Natural killer cell treated with Interleukin-12 subunit alpha and Interleukin-12 subunit beta and Interleukin-15 and Interleukin-18, amount 100 ng/mL, for 72 hours (primary cell): ENCODE measurements at regions not wholly inside any gene's neighbourhood (a gene's known extent, or its start where the extent isn't known, plus 50 kb on each side); places are given as distances from the start of the nearest gene placed in this dataset.

Experiments used
- ATAC-seq, 2 donors: fragments of 150-1000 bp; cut with Tn5 transposase in 1 of 2; sonication (Bioruptor Pico), chemical (Tn5 transposase) in 1 of 2; 2 replicates each; pipeline ENCODE4 v1.10.0; 2021
- DNase-seq: peaks from one replicate; pipeline ENCODE4 v3.0.0; 2022; ENCODE audit warnings: low spot score
- H3K27ac Mint-ChIP-seq, 2 donors: 1 replicate in 1 of 2; 2 replicates in 1 of 2; pipeline ENCODE4 v1.8.0; 2022; ENCODE audit warnings: mixed read lengths in 2 of 2, mild to moderate bottlenecking in 1 of 2, moderate library complexity in 1 of 2
- H3K27me3 Mint-ChIP-seq, 2 donors: 1 replicate in 1 of 2; 2 replicates in 1 of 2; pipeline ENCODE4 v1.8.0; 2022; ENCODE audit warnings: mixed read lengths in 2 of 2
- H3K36me3 Mint-ChIP-seq: one replicate; pipeline ENCODE4 v1.8.0; 2022; ENCODE audit warnings: mixed read lengths
- H3K4me1 Mint-ChIP-seq, 2 donors: 1 replicate in 1 of 2; 2 replicates in 1 of 2; pipeline ENCODE4 v1.8.0; 2022; ENCODE audit warnings: low read depth in 2 of 2, mixed read lengths in 2 of 2, mild to moderate bottlenecking in 1 of 2
- H3K4me3 Mint-ChIP-seq: one replicate; pipeline ENCODE4 v1.8.0; 2022; ENCODE audit warnings: mixed read lengths
- H3K9me3 Mint-ChIP-seq: 2 replicates; pipeline ENCODE4 v1.8.0; 2022; ENCODE audit warnings: mixed read lengths

DNA sequence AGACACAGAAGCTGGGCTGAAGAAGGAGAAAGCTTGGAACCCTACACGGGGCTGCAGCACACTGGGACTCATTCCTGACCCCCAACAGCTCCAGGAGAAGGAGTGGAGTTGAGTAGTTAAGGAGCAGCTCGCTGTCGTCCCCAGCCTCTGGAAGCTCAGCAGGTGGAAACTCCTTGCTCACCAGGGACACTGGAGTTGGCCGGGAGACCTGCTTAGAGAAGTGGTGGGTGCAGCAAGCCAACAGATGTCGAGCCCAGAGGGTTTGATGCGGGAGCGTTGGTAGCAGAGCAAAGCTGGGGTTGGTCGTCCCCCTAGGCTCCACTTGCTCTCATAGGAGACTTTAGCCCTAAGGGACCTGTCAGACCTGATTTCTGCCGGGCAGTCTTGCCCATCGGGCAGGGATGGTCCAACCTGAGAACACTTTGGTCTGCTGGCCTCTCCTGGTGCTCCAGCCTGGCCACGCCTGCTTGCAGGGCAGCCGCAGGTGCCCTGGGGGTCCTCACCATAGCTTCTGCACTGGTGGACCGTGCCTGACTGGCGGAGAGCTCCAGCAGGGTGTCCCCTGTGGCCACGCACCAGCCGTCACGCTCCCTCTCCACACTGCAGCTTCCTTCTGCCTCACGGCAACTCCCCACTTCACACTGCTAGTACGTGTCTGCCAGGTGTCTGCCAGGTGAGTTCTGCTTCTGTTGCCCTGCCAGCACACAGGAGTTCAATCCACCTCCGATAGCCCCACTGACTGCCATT is 353.7 kb downstream of the GASK1B start:
- Mint-ChIP-seq H3K36me3 (no peaks in the 10 kb centered on the region), H3K4me3 (no peak overlapping the region), H3K27ac (no peak overlapping the region), H3K27me3 (no peaks in the 10 kb centered on the region), H3K9me3 (peaks cover 6% of the 10 kb centered on the region), H3K4me1 (no peaks in the 10 kb centered on the region)
- peak in 1 of 2 donors; percentile 45 for ATAC-seq
- no peak for DNase-seq

DNA sequence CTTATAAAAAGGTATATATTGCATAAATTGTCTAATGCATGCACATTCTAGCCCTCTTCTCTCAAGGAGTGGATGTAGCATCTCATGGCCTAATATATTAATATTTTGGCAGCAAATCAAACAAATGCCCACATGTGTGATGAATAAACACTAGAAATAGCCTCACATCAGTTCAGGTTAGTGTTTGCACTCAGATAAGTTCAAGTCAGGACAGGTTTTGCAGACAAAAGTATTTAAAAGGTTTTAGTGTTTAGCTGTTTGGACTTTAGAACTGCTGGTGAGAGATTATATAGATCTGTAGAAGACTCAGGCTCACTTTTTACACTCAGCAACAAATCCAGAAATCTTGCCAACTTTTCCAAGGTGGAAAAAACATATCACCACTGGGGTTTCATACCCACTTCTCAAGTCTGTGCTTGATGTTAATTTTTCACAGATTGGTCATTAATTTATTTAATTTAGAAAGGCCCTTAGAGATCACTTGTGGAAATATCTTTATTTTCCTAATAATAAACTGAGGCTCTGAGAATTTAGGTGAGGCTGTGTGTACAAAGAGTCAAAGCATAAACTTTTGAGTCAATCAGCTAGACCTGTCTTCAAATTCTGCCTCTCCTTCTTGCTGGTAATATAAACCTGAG is 362.6 kb downstream of the GASK1B start:
- Mint-ChIP-seq H3K27ac (no peak overlapping the region), H3K9me3 (peaks cover 24% of the 10 kb centered on the region), H3K4me3 (no peak overlapping the region), H3K27me3 (no peaks in the 10 kb centered on the region), H3K4me1 (no peaks in the 10 kb centered on the region), H3K36me3 (no peaks in the 10 kb centered on the region)
- no peak for ATAC-seq
- DNase-seq: no peak

DNA sequence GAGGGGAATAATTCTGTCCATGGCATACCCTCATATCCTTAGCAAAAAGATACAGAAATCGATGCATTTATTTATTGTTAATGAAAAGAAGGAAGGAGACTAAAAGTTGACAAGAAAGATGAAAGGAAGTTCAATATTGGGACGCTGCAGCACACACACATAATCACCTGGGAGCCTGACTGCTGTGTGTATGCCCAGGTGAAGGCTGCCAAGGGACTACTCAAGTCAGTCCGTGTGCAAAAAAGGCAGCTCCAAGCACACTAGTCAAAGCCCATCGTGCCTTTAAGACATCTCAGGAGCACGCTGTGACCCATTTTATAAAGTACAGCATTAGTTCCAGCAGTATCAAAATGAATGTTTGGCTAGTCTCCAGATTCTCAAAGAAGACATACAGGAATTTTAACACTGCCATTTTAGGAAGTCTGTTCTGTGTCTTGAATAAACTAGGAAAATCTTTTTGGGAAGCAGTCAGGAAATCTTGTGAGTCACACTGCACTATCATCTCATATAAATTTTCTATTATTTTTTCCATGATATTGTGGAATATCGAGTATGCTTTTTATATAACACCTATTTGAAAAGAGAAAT is 363.9 kb downstream of the GASK1B start:
- H3K36me3 Mint-ChIP-seq: no peaks in the 10 kb centered on the region
- H3K4me1 Mint-ChIP-seq: no peaks in the 10 kb centered on the region
- ATAC-seq: no peak

DNA sequence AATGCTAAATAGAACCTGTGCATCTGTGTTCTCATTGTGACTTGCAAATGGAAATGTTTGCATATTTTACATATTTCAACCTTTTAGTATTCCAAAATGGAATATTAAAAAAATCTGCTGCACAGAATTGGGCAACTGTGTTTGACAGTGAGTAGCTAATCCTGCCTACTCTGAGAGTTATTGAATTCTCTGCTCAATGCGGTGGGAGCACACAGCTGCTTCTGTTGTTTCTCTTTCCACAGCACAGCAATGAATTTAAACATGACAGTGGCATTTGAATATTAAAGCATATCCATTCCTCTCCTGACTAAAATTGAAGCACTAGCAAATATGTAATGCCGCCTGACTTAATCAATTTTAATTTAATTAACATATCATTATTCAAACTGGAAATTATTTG is 366.6 kb downstream of the GASK1B start:
- DNase-seq (no peak), ATAC-seq (no peak)
- Mint-ChIP-seq H3K36me3 (no peaks in the 10 kb centered on the region), H3K4me3 (no peak overlapping the region), H3K4me1 (no peaks in the 10 kb centered on the region), H3K27me3 (no peaks in the 10 kb centered on the region), H3K27ac (no peak overlapping the region), H3K9me3 (peaks cover 10% of the 10 kb centered on the region)

More for the DNA sequence above, 363.9 kb downstream of the GASK1B start:
- Mint-ChIP-seq H3K27me3 (no peaks in the 10 kb centered on the region), H3K9me3 (peaks cover 24% of the 10 kb centered on the region), H3K4me3 (no peak overlapping the region), H3K27ac (no peak overlapping the region)
- DNase-seq: no peak

DNA sequence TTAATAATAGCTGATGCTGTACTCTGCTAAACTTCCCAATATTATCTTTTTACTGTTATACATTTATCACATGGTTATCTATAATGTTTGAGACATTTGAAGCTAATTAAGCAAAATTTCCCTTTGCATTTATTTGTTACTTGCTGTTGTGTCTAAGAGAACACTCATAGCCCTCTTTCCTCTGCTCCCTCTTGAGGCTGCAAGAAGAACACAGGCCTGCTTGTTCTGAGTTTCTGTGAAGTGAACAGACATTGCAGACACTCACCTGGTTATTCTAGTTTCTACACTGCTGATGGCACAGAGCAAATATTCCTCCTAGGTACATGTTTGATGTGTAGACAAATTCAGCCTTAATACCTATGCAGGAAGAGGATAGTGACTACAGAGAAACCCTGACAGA is 367.8 kb downstream of the GASK1B start:
- no peak overlapping the region for H3K27ac Mint-ChIP-seq
- no peaks in the 10 kb centered on the region for H3K36me3 Mint-ChIP-seq
- no peak for DNase-seq
- peaks cover 10% of the 10 kb centered on the region for H3K9me3 Mint-ChIP-seq
- no peaks in the 10 kb centered on the region for H3K4me1 Mint-ChIP-seq
- no peak for ATAC-seq
- H3K27me3 Mint-ChIP-seq: no peaks in the 10 kb centered on the region
- H3K4me3 Mint-ChIP-seq: no peak overlapping the region

DNA sequence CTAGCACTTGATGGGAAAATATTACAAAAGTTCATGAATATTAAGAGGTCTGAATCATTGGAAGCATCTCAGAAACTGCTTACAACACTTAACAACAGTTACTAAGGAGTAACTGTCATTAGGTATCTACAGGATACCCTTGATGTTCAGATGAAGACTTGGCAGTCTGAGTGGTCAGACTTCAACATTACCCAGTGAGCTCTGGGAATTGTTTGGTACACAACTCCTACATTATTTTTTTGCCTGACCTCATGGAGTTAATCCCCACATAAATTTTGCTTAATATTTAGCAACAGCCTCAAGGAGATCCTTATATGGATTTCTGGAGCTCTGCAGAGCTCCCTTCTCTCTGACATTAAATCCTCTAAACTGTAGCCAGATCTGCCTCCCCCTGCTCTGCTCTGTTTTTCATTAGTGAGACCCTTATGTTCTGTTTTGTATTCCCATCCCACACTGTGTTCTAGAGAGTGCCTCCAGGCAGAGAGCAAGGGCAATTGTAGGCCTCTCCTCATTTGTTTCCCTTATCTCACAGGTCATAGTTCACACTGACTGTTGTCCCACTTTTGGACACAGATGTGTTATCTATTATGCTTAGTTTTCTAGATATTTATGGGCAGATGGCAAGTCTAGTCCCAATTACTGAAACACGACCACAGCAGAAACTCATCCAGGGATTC is 368.8 kb downstream of the GASK1B start:
- Mint-ChIP-seq H3K4me1 (no peaks in the 10 kb centered on the region), H3K4me3 (no peak overlapping the region), H3K36me3 (no peaks in the 10 kb centered on the region), H3K27ac (no peak overlapping the region), H3K27me3 (no peaks in the 10 kb centered on the region), H3K9me3 (peaks cover 10% of the 10 kb centered on the region)
- ATAC-seq (no peak), DNase-seq (no peak)

- H3K9me3 Mint-ChIP-seq: peaks cover 8% of the 10 kb centered on the region
- DNase-seq: no peak
- no peak overlapping the region for H3K4me3 Mint-ChIP-seq
- H3K4me1 Mint-ChIP-seq: no peaks in the 10 kb centered on the region
- no peaks in the 10 kb centered on the region for H3K36me3 Mint-ChIP-seq
- no peak for ATAC-seq
- H3K27me3 Mint-ChIP-seq: no peaks in the 10 kb centered on the region
- no peak overlapping the region for H3K27ac Mint-ChIP-seq
These were observed 369.4 kb downstream of the GASK1B start for GRCh38 chr4:157803421-157803820.

- Mint-ChIP-seq H3K36me3 (no peaks in the 10 kb centered on the region), H3K9me3 (peaks cover 10% of the 10 kb centered on the region), H3K27ac (no peak overlapping the region), H3K27me3 (no peaks in the 10 kb centered on the region), H3K4me1 (no peaks in the 10 kb centered on the region), H3K4me3 (no peak overlapping the region)
- ATAC-seq: no peak
- DNase-seq: no peak
These were observed 377.3 kb downstream of the GASK1B start for GRCh38 chr4:157795495-157795894.

DNA sequence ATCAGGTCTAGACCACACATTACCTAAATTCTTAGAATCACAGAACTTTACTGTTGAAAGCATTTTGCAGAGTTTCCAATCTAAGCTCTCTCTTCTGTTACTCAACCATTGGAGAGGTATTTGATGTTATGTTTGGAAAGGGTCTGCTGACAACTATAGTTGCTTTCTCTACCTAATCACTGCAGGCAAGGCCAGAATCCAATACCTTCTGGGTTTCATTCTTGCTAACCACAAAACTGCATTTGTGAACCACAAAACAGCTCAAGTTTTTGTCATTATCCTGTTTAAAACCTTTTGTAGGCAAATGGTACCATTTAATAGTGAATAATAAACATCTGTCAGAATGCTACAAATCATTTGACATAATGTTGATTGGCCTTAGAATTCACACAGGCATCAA is 380.1 kb downstream of the GASK1B start:
- no peak overlapping the region for H3K4me3 Mint-ChIP-seq
- no peak overlapping the region for H3K27ac Mint-ChIP-seq
- no peak for DNase-seq
- H3K9me3 Mint-ChIP-seq: peaks cover 13% of the 10 kb centered on the region
- H3K27me3 Mint-ChIP-seq: no peaks in the 10 kb centered on the region
- ATAC-seq: no peak
- H3K4me1 Mint-ChIP-seq: no peaks in the 10 kb centered on the region
- no peaks in the 10 kb centered on the region for H3K36me3 Mint-ChIP-seq

GRCh38 chr4:157791236-157791635 is 381.6 kb downstream of the GASK1B start:
- ATAC-seq: no peak
- H3K27ac Mint-ChIP-seq: no peak overlapping the region

DNA sequence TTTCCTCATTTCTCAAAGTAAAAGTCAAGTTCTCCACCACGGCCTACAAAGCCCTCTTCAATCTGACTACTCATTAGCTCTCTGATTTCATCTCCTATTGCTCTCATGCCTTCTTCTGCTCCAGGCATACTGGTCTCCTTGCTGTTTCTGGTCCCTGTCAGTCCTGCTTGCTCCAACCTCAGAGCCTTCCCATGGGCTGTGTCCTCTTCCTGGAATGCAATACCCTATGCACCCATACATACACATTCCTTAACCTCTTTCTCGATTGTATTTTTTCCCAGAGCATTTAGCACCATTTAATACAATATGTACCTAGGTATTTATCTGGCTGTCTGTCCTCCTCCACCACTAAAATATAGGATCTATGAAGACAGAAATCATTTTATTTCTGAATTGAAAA is 385.2 kb downstream of the GASK1B start:
- DNase-seq (no peak), ATAC-seq (no peak)
- Mint-ChIP-seq H3K36me3 (no peaks in the 10 kb centered on the region), H3K9me3 (peaks cover 14% of the 10 kb centered on the region), H3K4me1 (no peaks in the 10 kb centered on the region), H3K27ac (no peak overlapping the region), H3K27me3 (no peaks in the 10 kb centered on the region), H3K4me3 (no peak overlapping the region)

More at GRCh38 chr4:157791236-157791635, 381.6 kb downstream of the GASK1B start:
- no peaks in the 10 kb centered on the region for H3K27me3 Mint-ChIP-seq
- peaks cover 14% of the 10 kb centered on the region for H3K9me3 Mint-ChIP-seq
- no peaks in the 10 kb centered on the region for H3K4me1 Mint-ChIP-seq
- H3K4me3 Mint-ChIP-seq: no peak overlapping the region
- H3K36me3 Mint-ChIP-seq: no peaks in the 10 kb centered on the region
- DNase-seq: no peak

GRCh38 chr4:157781361-157781760 is 391.5 kb downstream of the GASK1B start:
- H3K27ac Mint-ChIP-seq: no peak overlapping the region
- H3K36me3 Mint-ChIP-seq: no peaks in the 10 kb centered on the region
- no peak for ATAC-seq
- H3K4me1 Mint-ChIP-seq: no peaks in the 10 kb centered on the region
- peaks cover 9% of the 10 kb centered on the region for H3K9me3 Mint-ChIP-seq
- H3K27me3 Mint-ChIP-seq: no peaks in the 10 kb centered on the region
- H3K4me3 Mint-ChIP-seq: no peak overlapping the region
- DNase-seq: no peak

- peaks cover 6% of the 10 kb centered on the region for H3K9me3 Mint-ChIP-seq
- DNase-seq (no peak), ATAC-seq (no peak)
- no peaks in the 10 kb centered on the region for H3K4me1 Mint-ChIP-seq
- H3K27me3 Mint-ChIP-seq: no peaks in the 10 kb centered on the region
- H3K36me3 Mint-ChIP-seq: no peaks in the 10 kb centered on the region
- H3K4me3 Mint-ChIP-seq: no peak overlapping the region
- no peak overlapping the region for H3K27ac Mint-ChIP-seq
These were observed 393.7 kb downstream of the GASK1B start for GRCh38 chr4:157779081-157779480.

DNA sequence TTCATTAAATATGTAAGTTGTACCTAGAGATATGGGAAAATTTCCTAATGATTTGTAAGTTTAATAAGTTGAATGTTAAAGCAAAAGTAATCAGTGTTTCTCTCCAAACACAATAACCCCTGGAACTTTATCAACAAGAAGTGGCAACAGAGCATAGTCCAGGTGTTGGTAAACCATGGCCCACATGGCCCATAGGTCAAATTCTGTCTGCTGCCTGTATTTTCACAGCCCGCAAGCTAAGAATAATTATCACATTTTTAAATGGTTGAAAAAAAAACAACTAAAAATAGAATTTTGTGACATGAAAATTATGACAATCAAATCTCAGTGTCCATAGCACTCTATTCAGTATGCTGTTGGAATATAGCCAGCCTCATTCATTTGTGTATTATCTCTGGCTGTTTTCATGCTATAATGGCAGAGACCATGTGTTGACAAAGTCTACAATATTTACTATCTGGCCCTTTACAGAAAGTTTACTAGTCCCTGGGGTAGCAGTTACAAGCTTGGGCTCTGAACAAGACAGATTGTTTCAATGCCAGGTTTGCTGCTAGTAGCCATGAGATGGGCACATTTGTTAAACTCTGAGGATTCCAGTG is 395.8 kb downstream of the GASK1B start:
- Mint-ChIP-seq H3K36me3 (no peaks in the 10 kb centered on the region), H3K27me3 (no peaks in the 10 kb centered on the region), H3K27ac (no peak overlapping the region), H3K9me3 (peaks cover 6% of the 10 kb centered on the region), H3K4me1 (no peaks in the 10 kb centered on the region), H3K4me3 (no peak overlapping the region)
- DNase-seq (no peak), ATAC-seq (no peak)
